HEK293 (cell line): ENCODE measurements at regions not wholly inside any gene's neighbourhood (a gene's known extent, or its start where the extent isn't known, plus 50 kb on each side); places are given as distances from the start of the nearest gene placed in this dataset.

Source experiments
- CTCF ChIA-PET: fragments of 350-600 bp; formaldehyde crosslinking; extraction: SDS; loops from one replicate; lab custom pipeline; 2021; ENCODE audit warnings: antibody characterized with exemption; lab: Yijun Ruan, JAX
- POLR2A ChIA-PET: fragments of 300-600 bp; formaldehyde crosslinking; extraction: SDS; loops from one replicate; lab custom pipeline; 2020; ENCODE audit warnings: antibody characterized with exemption, inconsistent platforms; lab: Yijun Ruan, JAX
- H3K27ac ChIP-seq: fragments of 200-500 bp; sonication (Bioruptor generic); 2 replicates; pipeline ENCODE4 v1.5.1; 2014; ENCODE audit warnings: low read depth, low read length, control low read depth, inconsistent platforms; ENCODE audit errors: extremely low read depth
- H3K36me3 ChIP-seq, 2 experiments: fragments of 200-500 bp in 1 of 2; sonication (Bioruptor generic) in 1 of 2; 1 replicate in 1 of 2; 2 replicates in 1 of 2; pipeline ENCODE4 v1.5.1; 2014 to 2017; ENCODE audit warnings: inconsistent platforms in 2 of 2, low read length in 2 of 2; ENCODE audit not compliant: control insufficient read depth in 2 of 2, insufficient read depth in 1 of 2
- H3K4me1 ChIP-seq: fragments of 200-500 bp; sonication (Bioruptor generic); 2 replicates; pipeline ENCODE4 v1.5.1; 2014; ENCODE audit warnings: mild to moderate bottlenecking, low read length, inconsistent platforms; ENCODE audit not compliant: control insufficient read depth, insufficient read depth
- H3K4me3 ChIP-seq: 2 replicates; pipeline ENCODE4 v1.5.1; 2011; ENCODE audit warnings: low read depth, mild to moderate bottlenecking, control low read depth, low read length, moderate library complexity
- H3K9me3 ChIP-seq: fragments of 200-500 bp; sonication (Bioruptor generic); 2 replicates; pipeline ENCODE4 v1.5.1; 2014; ENCODE audit warnings: low read depth, low read length, inconsistent platforms; ENCODE audit not compliant: control insufficient read depth, insufficient read depth
- FEZF1 ChIP-seq: fragments of 450-650 bp; formaldehyde crosslinking; IDR thresholded peaks from 2 replicates; pipeline ENCODE4 v1.5.1; 2016; ENCODE audit warnings: missing biosample characterization, missing genetic modification characterization
- GLIS2 ChIP-seq: fragments of 450-650 bp; formaldehyde crosslinking; IDR thresholded peaks from 2 replicates; pipeline ENCODE4 v1.5.1; 2016; ENCODE audit warnings: missing biosample characterization, missing genetic modification characterization
- IKZF3 ChIP-seq: fragments of 450-650 bp; IDR thresholded peaks from 2 replicates; pipeline ENCODE4 v1.5.0; 2018; ENCODE audit warnings: missing biosample characterization, mild to moderate bottlenecking, missing genetic modification characterization, moderate library complexity
- KLF10 ChIP-seq: fragments of 450-650 bp; IDR thresholded peaks from 2 replicates; pipeline ENCODE4 v1.5.1; 2018; ENCODE audit warnings: missing biosample characterization, mild to moderate bottlenecking, missing genetic modification characterization
- KLF7 ChIP-seq: fragments of 450-650 bp; formaldehyde crosslinking; IDR thresholded peaks from 2 replicates; pipeline ENCODE4 v1.5.1; 2016; ENCODE audit warnings: missing biosample characterization, missing genetic modification characterization, borderline replicate concordance
- SCRT2 ChIP-seq: fragments of 450-650 bp; formaldehyde crosslinking; IDR thresholded peaks from 2 replicates; pipeline ENCODE4 v1.5.1; 2016; ENCODE audit warnings: missing biosample characterization, missing genetic modification characterization
- SP2 ChIP-seq: fragments of 450-650 bp; formaldehyde crosslinking; IDR thresholded peaks from 2 replicates; pipeline ENCODE4 v1.5.1; 2016; ENCODE audit warnings: missing biosample characterization, missing genetic modification characterization
- ZBTB21 ChIP-seq: fragments of 450-650 bp; formaldehyde crosslinking; IDR thresholded peaks from 2 replicates; pipeline ENCODE4 v1.5.1; 2017; ENCODE audit warnings: missing biosample characterization, missing genetic modification characterization
- ZBTB26 ChIP-seq: fragments of 450-650 bp; formaldehyde crosslinking; optimal IDR thresholded peaks from 2 replicates; pipeline ENCODE3; 2016; ENCODE audit warnings: missing biosample characterization, mild to moderate bottlenecking, missing genetic modification characterization
- ZBTB6 ChIP-seq: fragments of 450-650 bp; formaldehyde crosslinking; IDR thresholded peaks from 2 replicates; pipeline ENCODE4 v1.5.1; 2017; ENCODE audit warnings: missing biosample characterization, missing genetic modification characterization
- ZFP3 ChIP-seq: fragments of 450-650 bp; formaldehyde crosslinking; IDR thresholded peaks from 2 replicates; pipeline ENCODE4 v1.5.1; 2016; ENCODE audit warnings: low read depth, missing biosample characterization, missing genetic modification characterization
- ZNF10 ChIP-seq: fragments of 450-650 bp; formaldehyde crosslinking; IDR thresholded peaks from 2 replicates; pipeline ENCODE4 v1.5.1; 2017; ENCODE audit warnings: missing biosample characterization, missing genetic modification characterization
- ZNF133 ChIP-seq: fragments of 450-650 bp; formaldehyde crosslinking; IDR thresholded peaks from 2 replicates; pipeline ENCODE4 v1.5.1; 2016; ENCODE audit warnings: missing biosample characterization, missing genetic modification characterization
- ZNF174 ChIP-seq: fragments of 450-650 bp; formaldehyde crosslinking; IDR thresholded peaks from 2 replicates; pipeline ENCODE4 v1.5.0; 2017; ENCODE audit warnings: missing biosample characterization, mild to moderate bottlenecking, missing genetic modification characterization
- ZNF214 ChIP-seq: fragments of 450-650 bp; formaldehyde crosslinking; IDR thresholded peaks from 2 replicates; pipeline ENCODE4 v1.5.1; 2017; ENCODE audit warnings: missing biosample characterization, mild to moderate bottlenecking, missing genetic modification characterization, borderline replicate concordance
- ZNF558 ChIP-seq: fragments of 450-650 bp; formaldehyde crosslinking; IDR thresholded peaks from 2 replicates; pipeline ENCODE4 v1.5.1; 2016; ENCODE audit warnings: missing biosample characterization, missing genetic modification characterization
- ZNF571 ChIP-seq: fragments of 450-650 bp; formaldehyde crosslinking; IDR thresholded peaks from 2 replicates; pipeline ENCODE4 v1.5.0; 2017; ENCODE audit warnings: missing biosample characterization, missing genetic modification characterization
- ZNF596 ChIP-seq: fragments of 450-650 bp; IDR thresholded peaks from 2 replicates; pipeline ENCODE4 v1.5.0; 2018; ENCODE audit warnings: missing biosample characterization, mild to moderate bottlenecking, missing genetic modification characterization, moderate library complexity
- ZNF600 ChIP-seq: fragments of 450-650 bp; formaldehyde crosslinking; IDR thresholded peaks from 2 replicates; pipeline ENCODE4 v1.5.1; 2016; ENCODE audit warnings: missing biosample characterization, missing genetic modification characterization
- ZNF677 ChIP-seq: fragments of 450-650 bp; IDR thresholded peaks from 2 replicates; pipeline ENCODE4 v1.5.0; 2018; ENCODE audit warnings: missing biosample characterization, mild to moderate bottlenecking, missing genetic modification characterization, moderate library complexity
- ZNF701 ChIP-seq: fragments of 450-650 bp; formaldehyde crosslinking; IDR thresholded peaks from 2 replicates; pipeline ENCODE4 v1.5.1; 2016; ENCODE audit warnings: missing biosample characterization, missing genetic modification characterization
- ZSCAN16 ChIP-seq: fragments of 450-650 bp; formaldehyde crosslinking; IDR thresholded peaks from 2 replicates; pipeline ENCODE4 v1.5.1; 2016; ENCODE audit warnings: missing biosample characterization, missing genetic modification characterization
- ZSCAN23 ChIP-seq: fragments of 450-650 bp; formaldehyde crosslinking; IDR thresholded peaks from 2 replicates; pipeline ENCODE4 v1.5.1; 2016; ENCODE audit warnings: missing biosample characterization, missing genetic modification characterization
- TF ChIP-seq, protein P1 (sequence below): fragments of 450-650 bp; formaldehyde crosslinking; conservative IDR thresholded peaks from 2 replicates; pipeline ENCODE4 v1.5.1; 2016; ENCODE audit warnings: low read depth, missing biosample characterization, missing genetic modification characterization
- TF ChIP-seq, protein P2 (sequence below): fragments of 450-650 bp; formaldehyde crosslinking; IDR thresholded peaks from 2 replicates; pipeline ENCODE4 v1.5.1; 2016; ENCODE audit warnings: missing biosample characterization, missing genetic modification characterization
- TF ChIP-seq, protein P3 (sequence below): fragments of 450-650 bp; formaldehyde crosslinking; IDR thresholded peaks from 2 replicates; pipeline ENCODE4 v1.5.1; 2016; ENCODE audit warnings: missing biosample characterization, missing genetic modification characterization, low read depth
- TF ChIP-seq, protein P4 (sequence below): fragments of 450-650 bp; formaldehyde crosslinking; IDR thresholded peaks from 2 replicates; pipeline ENCODE4 v1.5.0; 2017; ENCODE audit warnings: missing biosample characterization, missing genetic modification characterization, borderline replicate concordance

GRCh38 chr5:92560698-92561401 lies 1020.2 kb downstream of the NR2F1-AS1 start (continued):
- TF ChIP-seq, protein P1, sequence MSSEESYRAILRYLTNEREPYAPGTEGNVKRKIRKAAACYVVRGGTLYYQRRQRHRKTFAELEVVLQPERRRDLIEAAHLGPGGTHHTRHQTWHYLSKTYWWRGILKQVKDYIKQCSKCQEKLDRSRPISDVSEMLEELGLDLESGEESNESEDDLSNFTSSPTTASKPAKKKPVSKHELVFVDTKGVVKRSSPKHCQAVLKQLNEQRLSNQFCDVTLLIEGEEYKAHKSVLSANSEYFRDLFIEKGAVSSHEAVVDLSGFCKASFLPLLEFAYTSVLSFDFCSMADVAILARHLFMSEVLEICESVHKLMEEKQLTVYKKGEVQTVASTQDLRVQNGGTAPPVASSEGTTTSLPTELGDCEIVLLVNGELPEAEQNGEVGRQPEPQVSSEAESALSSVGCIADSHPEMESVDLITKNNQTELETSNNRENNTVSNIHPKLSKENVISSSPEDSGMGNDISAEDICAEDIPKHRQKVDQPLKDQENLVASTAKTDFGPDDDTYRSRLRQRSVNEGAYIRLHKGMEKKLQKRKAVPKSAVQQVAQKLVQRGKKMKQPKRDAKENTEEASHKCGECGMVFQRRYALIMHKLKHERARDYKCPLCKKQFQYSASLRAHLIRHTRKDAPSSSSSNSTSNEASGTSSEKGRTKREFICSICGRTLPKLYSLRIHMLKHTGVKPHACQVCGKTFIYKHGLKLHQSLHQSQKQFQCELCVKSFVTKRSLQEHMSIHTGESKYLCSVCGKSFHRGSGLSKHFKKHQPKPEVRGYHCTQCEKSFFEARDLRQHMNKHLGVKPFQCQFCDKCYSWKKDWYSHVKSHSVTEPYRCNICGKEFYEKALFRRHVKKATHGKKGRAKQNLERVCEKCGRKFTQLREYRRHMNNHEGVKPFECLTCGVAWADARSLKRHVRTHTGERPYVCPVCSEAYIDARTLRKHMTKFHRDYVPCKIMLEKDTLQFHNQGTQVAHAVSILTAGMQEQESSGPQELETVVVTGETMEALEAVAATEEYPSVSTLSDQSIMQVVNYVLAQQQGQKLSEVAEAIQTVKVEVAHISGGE (tag by site-specific recombination) = no peak
- TF ChIP-seq ZBTB26 (tag by site-specific recombination) (no peak), FEZF1 (tag by site-specific recombination) (peak; percentile 25; the same call in 1 of the 2 replicates), KLF10 (tag by site-specific recombination) (no peak), ZNF596 (no peak), SCRT2 (tag by site-specific recombination) (no peak), IKZF3 (tag by site-specific recombination) (peak; percentile 79), ZNF571 (tag by site-specific recombination) (no peak), ZFP3 (tag by site-specific recombination) (no peak), ZNF558 (no peak), ZSCAN23 (no peak)

- Histone ChIP-seq H3K4me1 (peaks cover 46% of the 10 kb centered on the region), H3K27ac (peak overlapping the region; percentile 69), H3K4me3 (no peak overlapping the region), H3K36me3 (no peaks in the 10 kb centered on the region), H3K9me3 (no peaks in the 10 kb centered on the region)
- POLR2A ChIA-PET = no interaction called here
- CTCF ChIA-PET = interaction anchor here (0.8 kb wide), 1 partner anchor 41 kb away, joined by 3 read pairs; no protein-coding TSS in a partner anchor
- TF ChIP-seq, protein P2, sequence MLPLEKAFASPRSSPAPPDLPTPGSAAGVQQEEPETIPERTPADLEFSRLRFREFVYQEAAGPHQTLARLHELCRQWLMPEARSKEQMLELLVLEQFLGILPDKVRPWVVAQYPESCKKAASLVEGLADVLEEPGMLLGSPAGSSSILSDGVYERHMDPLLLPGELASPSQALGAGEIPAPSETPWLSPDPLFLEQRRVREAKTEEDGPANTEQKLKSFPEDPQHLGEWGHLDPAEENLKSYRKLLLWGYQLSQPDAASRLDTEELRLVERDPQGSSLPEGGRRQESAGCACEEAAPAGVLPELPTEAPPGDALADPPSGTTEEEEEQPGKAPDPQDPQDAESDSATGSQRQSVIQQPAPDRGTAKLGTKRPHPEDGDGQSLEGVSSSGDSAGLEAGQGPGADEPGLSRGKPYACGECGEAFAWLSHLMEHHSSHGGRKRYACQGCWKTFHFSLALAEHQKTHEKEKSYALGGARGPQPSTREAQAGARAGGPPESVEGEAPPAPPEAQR (tag by site-specific recombination) = no peak
- TF ChIP-seq ZBTB6 (tag by site-specific recombination) (no peak), ZNF10 (tag by site-specific recombination) (no peak), ZNF701 (tag by site-specific recombination) (no peak), ZNF677 (no peak), SP2 (tag by site-specific recombination) (no peak), ZNF133 (tag by site-specific recombination) (no peak), GLIS2 (tag by site-specific recombination) (no peak), KLF7 (tag by site-specific recombination) (no peak; the same call in 1 of the 2 replicates), ZBTB21 (tag by site-specific recombination) (no peak), ZNF600 (tag by site-specific recombination) (no peak), ZSCAN16 (tag by site-specific recombination) (no peak; the same call in 1 of the 2 replicates), ZNF214 (tag by site-specific recombination) (no peak), ZNF174 (tag by site-specific recombination) (no peak)
- TF ChIP-seq, protein P3, sequence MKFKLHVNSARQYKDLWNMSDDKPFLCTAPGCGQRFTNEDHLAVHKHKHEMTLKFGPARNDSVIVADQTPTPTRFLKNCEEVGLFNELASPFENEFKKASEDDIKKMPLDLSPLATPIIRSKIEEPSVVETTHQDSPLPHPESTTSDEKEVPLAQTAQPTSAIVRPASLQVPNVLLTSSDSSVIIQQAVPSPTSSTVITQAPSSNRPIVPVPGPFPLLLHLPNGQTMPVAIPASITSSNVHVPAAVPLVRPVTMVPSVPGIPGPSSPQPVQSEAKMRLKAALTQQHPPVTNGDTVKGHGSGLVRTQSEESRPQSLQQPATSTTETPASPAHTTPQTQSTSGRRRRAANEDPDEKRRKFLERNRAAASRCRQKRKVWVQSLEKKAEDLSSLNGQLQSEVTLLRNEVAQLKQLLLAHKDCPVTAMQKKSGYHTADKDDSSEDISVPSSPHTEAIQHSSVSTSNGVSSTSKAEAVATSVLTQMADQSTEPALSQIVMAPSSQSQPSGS (tag by site-specific recombination) = no peak
- TF ChIP-seq, protein P4, sequence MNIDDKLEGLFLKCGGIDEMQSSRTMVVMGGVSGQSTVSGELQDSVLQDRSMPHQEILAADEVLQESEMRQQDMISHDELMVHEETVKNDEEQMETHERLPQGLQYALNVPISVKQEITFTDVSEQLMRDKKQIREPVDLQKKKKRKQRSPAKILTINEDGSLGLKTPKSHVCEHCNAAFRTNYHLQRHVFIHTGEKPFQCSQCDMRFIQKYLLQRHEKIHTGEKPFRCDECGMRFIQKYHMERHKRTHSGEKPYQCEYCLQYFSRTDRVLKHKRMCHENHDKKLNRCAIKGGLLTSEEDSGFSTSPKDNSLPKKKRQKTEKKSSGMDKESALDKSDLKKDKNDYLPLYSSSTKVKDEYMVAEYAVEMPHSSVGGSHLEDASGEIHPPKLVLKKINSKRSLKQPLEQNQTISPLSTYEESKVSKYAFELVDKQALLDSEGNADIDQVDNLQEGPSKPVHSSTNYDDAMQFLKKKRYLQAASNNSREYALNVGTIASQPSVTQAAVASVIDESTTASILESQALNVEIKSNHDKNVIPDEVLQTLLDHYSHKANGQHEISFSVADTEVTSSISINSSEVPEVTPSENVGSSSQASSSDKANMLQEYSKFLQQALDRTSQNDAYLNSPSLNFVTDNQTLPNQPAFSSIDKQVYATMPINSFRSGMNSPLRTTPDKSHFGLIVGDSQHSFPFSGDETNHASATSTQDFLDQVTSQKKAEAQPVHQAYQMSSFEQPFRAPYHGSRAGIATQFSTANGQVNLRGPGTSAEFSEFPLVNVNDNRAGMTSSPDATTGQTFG = no peak
Observed at GRCh38 chr5:92559781-92560180, 1021.2 kb downstream of the NR2F1-AS1 start.
